Upper lobe of left lung (tissue), 4 donors: ENCODE measurements at regions not wholly inside any gene's neighbourhood (a gene's known extent, or its start where the extent isn't known, plus 50 kb on each side); places are given as distances from the start of the nearest gene placed in this dataset.
"Not testable (repeated sequence)": the region's sequence is repeated elsewhere in the genome, so short reads cannot be mapped to it uniquely, and the experiment has no call there.

ENCODE experiments used
- POLR2A ChIP-seq, 4 donors: fragments of 450-650 bp; IDR thresholded peaks; one replicate each; pipeline ENCODE4 v1.5.1; 2016 to 2017; ENCODE audit warnings: antibody characterized with exemption in 4 of 4, mild to moderate bottlenecking in 2 of 4
- POLR2AphosphoS5 ChIP-seq, 2 donors: sonication (generic); formaldehyde crosslinking; IDR thresholded peaks; one replicate each; pipeline ENCODE4 v1.5.1; 2017; ENCODE audit warnings: antibody characterized with exemption in 2 of 2
- TF ChIP-seq, protein P1 (sequence below), 6 experiments: fragments of 450-650 bp in 4 of 6; fragments of 200-600 bp in 2 of 6; sonication (generic) in 2 of 6; IDR thresholded peaks; one replicate each; pipeline ENCODE4 v1.5.1; 2016 to 2019; ENCODE audit warnings: antibody characterized with exemption in 6 of 6

DNA sequence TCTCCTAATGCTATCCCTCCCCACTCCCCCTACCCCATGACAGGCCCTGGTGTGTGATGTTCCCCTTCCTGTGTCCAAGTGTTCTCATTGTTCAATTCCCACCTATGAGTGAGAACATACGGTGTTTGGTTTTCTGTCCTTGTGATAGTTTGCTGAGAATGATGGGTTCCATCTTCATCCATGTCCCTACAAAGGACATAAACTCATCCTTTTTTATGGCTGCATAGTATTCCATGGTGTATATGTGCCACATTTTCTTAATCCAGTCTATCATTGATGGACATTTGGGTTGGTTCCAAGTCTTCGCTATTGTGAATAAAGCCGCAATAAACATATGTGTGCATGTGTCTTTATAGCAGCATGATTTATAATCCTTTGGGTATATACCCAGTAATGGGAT is 227.5 kb upstream of the PRDM1 start:
- TF ChIP-seq POLR2A, POLR2AphosphoS5 (IDR thresholded peaks at IDR 0.05): not testable (repeated sequence)
- TF ChIP-seq, protein P1, sequence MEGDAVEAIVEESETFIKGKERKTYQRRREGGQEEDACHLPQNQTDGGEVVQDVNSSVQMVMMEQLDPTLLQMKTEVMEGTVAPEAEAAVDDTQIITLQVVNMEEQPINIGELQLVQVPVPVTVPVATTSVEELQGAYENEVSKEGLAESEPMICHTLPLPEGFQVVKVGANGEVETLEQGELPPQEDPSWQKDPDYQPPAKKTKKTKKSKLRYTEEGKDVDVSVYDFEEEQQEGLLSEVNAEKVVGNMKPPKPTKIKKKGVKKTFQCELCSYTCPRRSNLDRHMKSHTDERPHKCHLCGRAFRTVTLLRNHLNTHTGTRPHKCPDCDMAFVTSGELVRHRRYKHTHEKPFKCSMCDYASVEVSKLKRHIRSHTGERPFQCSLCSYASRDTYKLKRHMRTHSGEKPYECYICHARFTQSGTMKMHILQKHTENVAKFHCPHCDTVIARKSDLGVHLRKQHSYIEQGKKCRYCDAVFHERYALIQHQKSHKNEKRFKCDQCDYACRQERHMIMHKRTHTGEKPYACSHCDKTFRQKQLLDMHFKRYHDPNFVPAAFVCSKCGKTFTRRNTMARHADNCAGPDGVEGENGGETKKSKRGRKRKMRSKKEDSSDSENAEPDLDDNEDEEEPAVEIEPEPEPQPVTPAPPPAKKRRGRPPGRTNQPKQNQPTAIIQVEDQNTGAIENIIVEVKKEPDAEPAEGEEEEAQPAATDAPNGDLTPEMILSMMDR (IDR thresholded peaks at IDR 0.05), result not testable (repeated sequence)
